ENCODE measurements at regions not wholly inside any gene's neighbourhood (a gene's known extent, or its start where the extent isn't known, plus 50 kb on each side); places are given as distances from the start of the nearest gene placed in this dataset.

- Histone ChIP-seq H3K4me3 (ENCODE audit: low read length) (no peak overlapping the region), H3K4me1 (ENCODE audit: low read length) (peaks cover 4% of the 10 kb centered on the region; the same call in 1 of the 2 replicates), H4K20me1 (ENCODE audit: insufficient read depth, low read length) (no peaks in the 10 kb centered on the region), H3K9ac (ENCODE audit: low read length) (no peak overlapping the region), H2AFZ (ENCODE audit: low read depth, low read length) (no peak overlapping the region), H3K79me2 (ENCODE audit: low read length) (no peaks in the 10 kb centered on the region), H3K27ac (ENCODE audit: low read length) (no peak overlapping the region), H3K27me3 (ENCODE audit: low read depth, low read length) (peaks cover 49% of the 10 kb centered on the region), H3K4me2 (ENCODE audit: low read length) (no peak overlapping the region), H3K9me3 (ENCODE audit: insufficient read depth, low read length) (peaks cover 19% of the 10 kb centered on the region), H3K36me3 (replicated peaks; ENCODE audit: low read depth, low read length) (no peaks in the 10 kb centered on the region)
- TF ChIP-seq CTCF (IDR thresholded peaks at IDR 0.05; ENCODE audit: low read depth, low read length), result no peak
- no peak for TF ChIP-seq EZH2phosphoT487 (IDR thresholded peaks at IDR 0.05; ENCODE audit: low read depth)
Measured at GRCh38 chr20:51306081-51306480, 236.4 kb downstream of the NFATC2 start.

- Histone ChIP-seq H4K20me1 (ENCODE audit: insufficient read depth, low read length) (no peaks in the 10 kb centered on the region), H3K36me3 (replicated peaks; ENCODE audit: low read depth, low read length) (no peaks in the 10 kb centered on the region), H3K4me3 (ENCODE audit: low read length) (no peak overlapping the region), H3K79me2 (ENCODE audit: low read length) (no peaks in the 10 kb centered on the region), H3K4me2 (ENCODE audit: low read length) (no peak overlapping the region), H3K9ac (ENCODE audit: low read length) (no peak overlapping the region), H3K27ac (ENCODE audit: low read length) (no peak overlapping the region), H3K9me3 (ENCODE audit: insufficient read depth, low read length) (peaks cover 25% of the 10 kb centered on the region), H3K27me3 (ENCODE audit: low read depth, low read length) (peaks cover 52% of the 10 kb centered on the region), H3K4me1 (ENCODE audit: low read length) (peaks cover 4% of the 10 kb centered on the region; the same call in 1 of the 2 replicates), H2AFZ (ENCODE audit: low read depth, low read length) (no peak overlapping the region)
- TF ChIP-seq EZH2phosphoT487 (IDR thresholded peaks at IDR 0.05; ENCODE audit: low read depth) (no peak), CTCF (IDR thresholded peaks at IDR 0.05; ENCODE audit: low read depth, low read length) (no peak)
Measured at GRCh38 chr20:51305316-51306052, 237.0 kb downstream of the NFATC2 start.

DNA sequence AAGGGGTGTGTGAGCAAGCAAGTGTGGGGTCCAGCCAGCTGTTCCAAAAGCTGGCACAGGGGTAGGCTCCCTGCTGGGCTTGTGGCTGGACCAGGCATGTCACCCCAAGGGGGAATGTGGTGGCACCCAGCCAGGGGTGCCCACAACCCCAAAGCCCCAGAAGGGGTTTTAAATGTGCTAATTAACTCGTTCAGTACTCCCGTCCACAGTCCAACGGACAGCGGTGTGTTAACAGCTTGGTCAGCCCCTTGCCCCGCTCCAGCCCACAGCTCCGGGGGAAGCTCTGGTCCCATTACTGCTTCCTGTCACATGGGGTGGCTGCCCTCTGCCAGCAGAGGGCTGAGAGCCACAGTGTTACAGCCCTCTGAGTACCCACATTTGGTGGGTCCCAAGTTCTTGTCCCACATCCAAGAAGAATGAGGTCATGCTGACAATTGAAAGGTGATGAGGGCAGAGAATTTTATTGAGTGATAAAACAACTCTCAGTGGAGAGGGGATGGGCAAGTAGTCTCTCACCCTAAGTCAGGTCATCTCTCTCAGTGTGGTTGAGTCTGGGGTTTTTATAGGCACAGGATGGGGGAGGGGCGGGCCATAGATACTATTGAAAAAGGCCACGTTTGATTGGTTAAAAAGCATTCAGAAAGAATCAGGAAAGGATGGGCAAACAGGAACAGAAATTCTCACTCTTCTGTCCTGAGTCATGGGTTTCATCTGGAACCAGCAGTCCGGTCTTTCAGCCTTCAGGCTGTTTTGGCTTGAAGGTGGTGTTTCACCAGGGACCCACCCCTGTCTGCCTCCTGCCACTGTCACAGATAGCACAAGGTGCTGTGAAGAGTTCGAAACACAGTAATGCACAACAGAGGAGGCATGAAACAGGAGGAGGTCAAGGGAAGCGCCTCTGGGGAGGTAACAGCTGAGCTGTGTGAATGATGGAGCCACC lies 238.5 kb downstream of the NFATC2 start:
- Histone ChIP-seq H3K4me2 (ENCODE audit: low read length) (no peak overlapping the region), H3K27me3 (ENCODE audit: low read depth, low read length) (peaks cover 39% of the 10 kb centered on the region), H2AFZ (ENCODE audit: low read depth, low read length) (no peak overlapping the region), H3K36me3 (replicated peaks; ENCODE audit: low read depth, low read length) (no peaks in the 10 kb centered on the region), H4K20me1 (ENCODE audit: insufficient read depth, low read length) (no peaks in the 10 kb centered on the region), H3K4me1 (ENCODE audit: low read length) (peaks cover 4% of the 10 kb centered on the region; the same call in 1 of the 2 replicates), H3K27ac (ENCODE audit: low read length) (no peak overlapping the region), H3K79me2 (ENCODE audit: low read length) (no peaks in the 10 kb centered on the region), H3K9me3 (ENCODE audit: insufficient read depth, low read length) (peaks cover 32% of the 10 kb centered on the region), H3K4me3 (ENCODE audit: low read length) (no peak overlapping the region), H3K9ac (ENCODE audit: low read length) (no peak overlapping the region)
- TF ChIP-seq CTCF (IDR thresholded peaks at IDR 0.05; ENCODE audit: low read depth, low read length) (no peak), EZH2phosphoT487 (IDR thresholded peaks at IDR 0.05; ENCODE audit: low read depth) (no peak)

- Histone ChIP-seq H3K36me3 (replicated peaks; ENCODE audit: low read depth, low read length) (no peaks in the 10 kb centered on the region), H3K27ac (ENCODE audit: low read length) (no peak overlapping the region), H3K9me3 (ENCODE audit: insufficient read depth, low read length) (peaks cover 32% of the 10 kb centered on the region), H3K79me2 (ENCODE audit: low read length) (no peaks in the 10 kb centered on the region), H3K4me2 (ENCODE audit: low read length) (no peak overlapping the region), H3K27me3 (ENCODE audit: low read depth, low read length) (peaks cover 25% of the 10 kb centered on the region), H2AFZ (ENCODE audit: low read depth, low read length) (no peak overlapping the region), H3K9ac (ENCODE audit: low read length) (no peak overlapping the region), H3K4me1 (ENCODE audit: low read length) (no peaks in the 10 kb centered on the region), H3K4me3 (ENCODE audit: low read length) (no peak overlapping the region), H4K20me1 (ENCODE audit: insufficient read depth, low read length) (no peaks in the 10 kb centered on the region)
- no peak for TF ChIP-seq CTCF (IDR thresholded peaks at IDR 0.05; ENCODE audit: low read depth, low read length)
- TF ChIP-seq EZH2phosphoT487 (IDR thresholded peaks at IDR 0.05; ENCODE audit: low read depth), result no peak
Measured at GRCh38 chr20:51301026-51301425, 241.5 kb downstream of the NFATC2 start.
